HCT116 (cell line): ENCODE measurements at regions not wholly inside any gene's neighbourhood (a gene's known extent, or its start where the extent isn't known, plus 50 kb on each side); places are given as distances from the start of the nearest gene placed in this dataset.

ENCODE experiments used
- ATAC-seq: fragments of 200-7000 bp; cut with Tn5 transposase; 2 replicates; pipeline ENCODE4 v1.9.1; 2020; ENCODE audit warnings: mild to moderate bottlenecking, moderate library complexity
- BruUV-seq: library from RNA; stranded (reverse); fragments of 400-500 nt; replicated peaks from 2 replicates; lab custom pipeline; 2021; lab: Mats Ljungman, UMichigan
- CTCF ChIA-PET: fragments of 300-600 bp; sonication (Branson Sonifier 250); formaldehyde crosslinking; loops from one replicate; lab custom pipeline; 2021; ENCODE audit warnings: antibody characterized with exemption; lab: Charles Lee
- POLR2A ChIA-PET: fragments of 300-600, 350-600 bp; sonication (Branson Sonifier 250); formaldehyde crosslinking; loops from one replicate; lab custom pipeline; 2021; ENCODE audit warnings: antibody characterized with exemption; lab: Charles Lee
- RAD21 ChIA-PET, 2 experiments: fragments of 300-600 bp; sonication (Branson Sonifier 250); formaldehyde crosslinking; loops; one replicate each; lab custom pipeline; 2023; ENCODE audit warnings: low total read pairs in 2 of 2; ENCODE audit not compliant: uncharacterized antibody in 2 of 2, unreplicated experiment in 2 of 2, low non-redundant PET in 1 of 2; lab: Charles Lee
- DNase-seq: peaks from one replicate; pipeline ENCODE4 v3.0.0-alpha.2; 2010; ENCODE audit warnings: low read depth, low spot score
- H2AFZ ChIP-seq: fragments of 200-600 bp; shearing (Covaris generic), sonication (generic); 2 replicates; pipeline ENCODE4 v1.6.1; 2017; ENCODE audit warnings: low read depth, mixed run types, mixed read lengths, antibody characterized with exemption, low read length; ENCODE audit not compliant: poor library complexity, severe bottlenecking
- H3K27ac ChIP-seq: 2 replicates; pipeline ENCODE4 v1.5.1; 2012; ENCODE audit warnings: low read depth, low read length
- H3K27me3 ChIP-seq: fragments of 200-600 bp; sonication (generic); 2 replicates; pipeline ENCODE4 v1.6.1; 2016; ENCODE audit warnings: mixed run types, low read length, mixed read lengths; ENCODE audit not compliant: insufficient read depth
- H3K36me3 ChIP-seq, 2 experiments: fragments of 200-500 bp in 1 of 2; fragments of 200-600 bp in 1 of 2; sonication (Bioruptor generic) in 1 of 2; sonication (generic) in 1 of 2; 2 replicates each; pipeline versions ENCODE4 v1.5.1 to v1.6.1; 2014 to 2016; ENCODE audit warnings: low read length in 2 of 2, inconsistent platforms in 1 of 2, mixed read lengths in 1 of 2, mixed run types in 1 of 2; ENCODE audit not compliant: insufficient read depth in 2 of 2, control insufficient read depth in 1 of 2
- H3K4me1 ChIP-seq, 2 experiments: fragments of 200-600 bp in 1 of 2; sonication (generic) in 1 of 2; 2 replicates each; pipeline versions ENCODE4 v1.5.1 to v1.6.1; 2012 to 2017; ENCODE audit warnings: low read length in 2 of 2, inconsistent platforms in 1 of 2, mild to moderate bottlenecking in 1 of 2, mixed read lengths in 1 of 2, mixed run types in 1 of 2, moderate library complexity in 1 of 2; ENCODE audit not compliant: insufficient read depth in 2 of 2, control insufficient read depth in 1 of 2
- H3K4me2 ChIP-seq: fragments of 200-600 bp; sonication (generic); 2 replicates; pipeline ENCODE4 v1.6.1; 2017; ENCODE audit warnings: mixed run types, low read length, mixed read lengths
- H3K4me3 ChIP-seq, 2 experiments: fragments of 200-600 bp in 1 of 2; sonication (generic) in 1 of 2; replicated peaks in 1 of 2; 2 replicates each; pipeline ENCODE4 v1.5.1; 2011 to 2016; ENCODE audit warnings: low read length in 2 of 2, control low read depth in 1 of 2, low read depth in 1 of 2, mild to moderate bottlenecking in 1 of 2, mixed read lengths in 1 of 2, mixed run types in 1 of 2
- H3K79me2 ChIP-seq: fragments of 200-600 bp; sonication (generic); 2 replicates; pipeline ENCODE4 v1.6.1; 2017; ENCODE audit warnings: mild to moderate bottlenecking, mixed run types, low read length, moderate library complexity, mixed read lengths; ENCODE audit not compliant: insufficient read depth
- H3K9ac ChIP-seq: fragments of 200-600 bp; sonication (generic); 2 replicates; pipeline ENCODE4 v1.6.1; 2016; ENCODE audit warnings: low read length, mixed read lengths
- H3K9me2 ChIP-seq: fragments of 200-600 bp; sonication (generic), shearing (Covaris generic); 2 replicates; pipeline ENCODE4 v1.6.1; 2017; ENCODE audit warnings: mixed run types, mild to moderate bottlenecking, moderate library complexity; ENCODE audit not compliant: insufficient read depth
- H3K9me3 ChIP-seq, 2 experiments: fragments of 200-500 bp in 1 of 2; fragments of 200-600 bp in 1 of 2; sonication (Bioruptor generic) in 1 of 2; sonication (generic) in 1 of 2; 2 replicates each; pipeline ENCODE4 v1.6.1; 2014 to 2017; ENCODE audit warnings: low read length in 2 of 2, mixed read lengths in 2 of 2, inconsistent platforms in 1 of 2, low read depth in 1 of 2, mild to moderate bottlenecking in 1 of 2, mixed run types in 1 of 2, moderate library complexity in 1 of 2; ENCODE audit not compliant: control insufficient read depth in 1 of 2, insufficient read depth in 1 of 2
- H4K20me1 ChIP-seq: fragments of 200-600 bp; sonication (generic), shearing (Covaris generic); 2 replicates; pipeline ENCODE4 v1.6.1; 2017; ENCODE audit warnings: mixed run types, mild to moderate bottlenecking, moderate library complexity; ENCODE audit not compliant: insufficient read depth
- CBX3 ChIP-seq: IDR thresholded peaks from 2 replicates; pipeline ENCODE4 v1.6.1; 2012; ENCODE audit warnings: low read depth
- ELF1 ChIP-seq: IDR thresholded peaks from 2 replicates; pipeline ENCODE4 v1.6.1; 2012; ENCODE audit warnings: low read depth, borderline replicate concordance
- EZH2phosphoT487 ChIP-seq: fragments of 200-600 bp; IDR thresholded peaks from 2 replicates; pipeline ENCODE4 v1.6.1; 2018; ENCODE audit warnings: antibody characterized with exemption, borderline replicate concordance
- MAX ChIP-seq: IDR thresholded peaks from 2 replicates; pipeline ENCODE4 v1.6.1; 2012
- POLR2AphosphoS5 ChIP-seq: IDR thresholded peaks from 2 replicates; pipeline ENCODE4 v1.6.1; 2011; ENCODE audit warnings: mild to moderate bottlenecking, low read depth, low read length, moderate library complexity
- RAD21 ChIP-seq: IDR thresholded peaks from 2 replicates; pipeline ENCODE4 v1.6.1; 2012; ENCODE audit warnings: low read depth, mild to moderate bottlenecking
- REST ChIP-seq: IDR thresholded peaks from 2 replicates; pipeline ENCODE4 v1.6.1; 2012; ENCODE audit warnings: low read depth
- SIN3A ChIP-seq: IDR thresholded peaks from 2 replicates; pipeline ENCODE4 v1.6.1; 2012; ENCODE audit warnings: low read depth
- SRF ChIP-seq: IDR thresholded peaks from 2 replicates; pipeline ENCODE4 v1.6.1; 2012; ENCODE audit warnings: low read depth
- intact Hi-C: fragments of 100-400 bp; cut with micrococcal nuclease; formaldehyde crosslinking; loops from 2 replicates; pipeline ENCODE4 v1.10.0; 2022
- TF ChIP-seq, protein P1 (sequence below): IDR thresholded peaks from 2 replicates; pipeline ENCODE4 v1.6.1; 2012
- TF ChIP-seq, protein P2 (sequence below): IDR thresholded peaks from 2 replicates; pipeline ENCODE4 v1.6.1; 2011; ENCODE audit warnings: mild to moderate bottlenecking, low read length, moderate library complexity; ENCODE audit not compliant: insufficient replicate concordance; ENCODE audit errors: extremely low read depth

DNA sequence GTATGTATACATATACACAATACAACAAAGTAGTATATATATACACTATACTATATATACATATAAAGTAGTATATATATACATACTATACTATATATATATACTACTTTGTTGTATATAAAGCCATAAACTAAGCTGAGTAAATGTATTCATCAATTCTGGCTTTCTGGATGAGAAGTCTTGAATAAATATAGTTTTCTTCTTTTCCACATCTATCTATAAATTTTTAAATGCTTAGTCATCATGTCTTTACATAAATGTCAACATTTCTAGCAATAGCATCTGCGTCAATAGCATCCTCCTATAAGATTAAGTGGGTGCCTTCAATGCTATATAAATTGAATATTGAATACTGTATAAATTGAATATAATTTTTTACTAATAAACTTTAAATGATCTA, 63.1 kb upstream of the COX7C start:
- H2AFZ ChIP-seq = no peak overlapping the region
- no peaks in the 10 kb centered on the region for H3K9me2 ChIP-seq
- no peak overlapping the region for H3K9ac ChIP-seq
- no peak overlapping the region for H3K4me2 ChIP-seq
- ChIA-PET POLR2A (no interaction called here), RAD21 (no interaction called here), CTCF (no interaction called here)
- intact Hi-C loops = no loop called here
- no peaks in the 10 kb centered on the region for H4K20me1 ChIP-seq
- no peaks in the 10 kb centered on the region for H3K27me3 ChIP-seq
- H3K79me2 ChIP-seq = no peaks in the 10 kb centered on the region
- H3K27ac ChIP-seq = no peak overlapping the region
- DNase-seq (no peak), ATAC-seq (no peak)
- H3K4me1 ChIP-seq = no peaks in the 10 kb centered on the region
- BruUV-seq = no TSS peak
- H3K36me3 ChIP-seq = no peaks in the 10 kb centered on the region
- no peaks in the 10 kb centered on the region for H3K9me3 ChIP-seq
- no peak overlapping the region for H3K4me3 ChIP-seq
- TF ChIP-seq SRF (no peak), ELF1 (no peak)
- TF ChIP-seq, protein P1, sequence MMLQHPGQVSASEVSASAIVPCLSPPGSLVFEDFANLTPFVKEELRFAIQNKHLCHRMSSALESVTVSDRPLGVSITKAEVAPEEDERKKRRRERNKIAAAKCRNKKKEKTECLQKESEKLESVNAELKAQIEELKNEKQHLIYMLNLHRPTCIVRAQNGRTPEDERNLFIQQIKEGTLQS = no peak

DNA sequence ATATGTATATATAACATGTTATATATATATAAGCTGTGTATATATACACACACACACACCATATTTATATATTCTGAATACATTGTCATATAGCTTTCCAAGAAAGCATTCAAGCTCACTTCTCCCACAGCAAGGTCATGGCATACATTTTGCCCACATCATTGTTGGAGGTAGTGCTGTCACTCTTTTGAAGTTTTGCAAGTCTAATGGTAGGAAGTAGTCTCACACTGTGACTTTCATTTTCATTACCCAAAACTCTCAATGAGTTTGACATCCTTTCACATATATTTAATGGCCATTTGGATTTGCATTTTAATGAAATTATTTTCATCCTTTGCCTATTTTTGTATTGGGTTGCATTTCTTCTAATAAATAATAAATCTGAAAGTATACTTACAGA, 59.8 kb upstream of the COX7C start:
- H3K27me3 ChIP-seq = no peaks in the 10 kb centered on the region
- no peak for TF ChIP-seq ELF1
- TF ChIP-seq CBX3 = no peak
- no peak for TF ChIP-seq EZH2phosphoT487
- no peak for TF ChIP-seq POLR2AphosphoS5
- no peak for TF ChIP-seq REST
- no peak for TF ChIP-seq MAX
- TF ChIP-seq RAD21 = no peak
- TF ChIP-seq SRF = no peak
- TF ChIP-seq SIN3A = no peak
- TF ChIP-seq, protein P2, sequence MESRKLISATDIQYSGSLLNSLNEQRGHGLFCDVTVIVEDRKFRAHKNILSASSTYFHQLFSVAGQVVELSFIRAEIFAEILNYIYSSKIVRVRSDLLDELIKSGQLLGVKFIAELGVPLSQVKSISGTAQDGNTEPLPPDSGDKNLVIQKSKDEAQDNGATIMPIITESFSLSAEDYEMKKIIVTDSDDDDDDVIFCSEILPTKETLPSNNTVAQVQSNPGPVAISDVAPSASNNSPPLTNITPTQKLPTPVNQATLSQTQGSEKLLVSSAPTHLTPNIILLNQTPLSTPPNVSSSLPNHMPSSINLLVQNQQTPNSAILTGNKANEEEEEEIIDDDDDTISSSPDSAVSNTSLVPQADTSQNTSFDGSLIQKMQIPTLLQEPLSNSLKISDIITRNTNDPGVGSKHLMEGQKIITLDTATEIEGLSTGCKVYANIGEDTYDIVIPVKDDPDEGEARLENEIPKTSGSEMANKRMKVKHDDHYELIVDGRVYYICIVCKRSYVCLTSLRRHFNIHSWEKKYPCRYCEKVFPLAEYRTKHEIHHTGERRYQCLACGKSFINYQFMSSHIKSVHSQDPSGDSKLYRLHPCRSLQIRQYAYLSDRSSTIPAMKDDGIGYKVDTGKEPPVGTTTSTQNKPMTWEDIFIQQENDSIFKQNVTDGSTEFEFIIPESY = no peak
- no peak for ATAC-seq
- BruUV-seq = no TSS peak
- no peaks in the 10 kb centered on the region for H3K9me3 ChIP-seq
- no peaks in the 10 kb centered on the region for H3K9me2 ChIP-seq
- H3K36me3 ChIP-seq = no peaks in the 10 kb centered on the region
- no peak overlapping the region for H2AFZ ChIP-seq
- H4K20me1 ChIP-seq = no peaks in the 10 kb centered on the region
- H3K4me3 ChIP-seq = no peak overlapping the region
- intact Hi-C loops = no loop called here
- CTCF ChIA-PET = interaction anchor here (1.3 kb wide), 1 partner anchor 8 kb away, joined by 3 read pairs; no protein-coding TSS in a partner anchor
- no peak overlapping the region for H3K27ac ChIP-seq
- RAD21 ChIA-PET = no interaction called here
- POLR2A ChIA-PET = no interaction called here
- no peak overlapping the region for H3K9ac ChIP-seq
- no peak for DNase-seq
- no peaks in the 10 kb centered on the region for H3K4me1 ChIP-seq
- no peaks in the 10 kb centered on the region for H3K79me2 ChIP-seq
- H3K4me2 ChIP-seq = no peak overlapping the region
